SU-DHL-6 (cell line): ENCODE measurements at regions not wholly inside any gene's neighbourhood (a gene's known extent, or its start where the extent isn't known, plus 50 kb on each side); places are given as distances from the start of the nearest gene placed in this dataset.

Experiments used
- H2AFZ ChIP-seq: fragments of 200-600 bp; sonication (generic); 2 replicates; pipeline ENCODE4 v1.6.1; 2014; ENCODE audit warnings: low read depth, mild to moderate bottlenecking, moderate library complexity, mixed read lengths, antibody characterized with exemption, low read length; ENCODE audit not compliant: severe bottlenecking
- H3F3A ChIP-seq: fragments of 200-600 bp; shearing (Covaris generic); 2 replicates; pipeline ENCODE4 v1.6.0; 2016; ENCODE audit warnings: antibody characterized with exemption, mild to moderate bottlenecking; ENCODE audit not compliant: insufficient read depth
- H3K27ac ChIP-seq: fragments of 200-600 bp; sonication (generic); 2 replicates; pipeline ENCODE4 v1.5.1; 2016; ENCODE audit warnings: low read depth, mild to moderate bottlenecking, low read length, moderate library complexity, mixed read lengths
- H3K27me3 ChIP-seq: fragments of 200-600 bp; sonication (generic), shearing (Covaris generic); 2 replicates; pipeline ENCODE4 v1.6.0; 2014; ENCODE audit warnings: mild to moderate bottlenecking, low read length
- H3K36me3 ChIP-seq: fragments of 200-600 bp; sonication (generic); 2 replicates; pipeline ENCODE4 v1.6.1; 2014; ENCODE audit warnings: mild to moderate bottlenecking, low read length, mixed read lengths
- H3K4me2 ChIP-seq: fragments of 300-600, 200-600 bp; shearing (Covaris generic), sonication (generic); 2 replicates; pipeline ENCODE4 v1.6.0; 2014; ENCODE audit warnings: low read length, low read depth, mild to moderate bottlenecking; ENCODE audit not compliant: poor library complexity, severe bottlenecking
- H3K4me3 ChIP-seq: fragments of 200-600 bp; sonication (generic); 2 replicates; pipeline ENCODE4 v1.5.1; 2014; ENCODE audit warnings: antibody characterized with exemption, low read length, mild to moderate bottlenecking, mixed read lengths; ENCODE audit not compliant: insufficient read depth, poor library complexity, severe bottlenecking
- H3K79me2 ChIP-seq: fragments of 200-600 bp; sonication (generic); 2 replicates; pipeline ENCODE4 v1.6.1; 2014; ENCODE audit warnings: mild to moderate bottlenecking, low read length, moderate library complexity; ENCODE audit not compliant: insufficient read depth
- H3K9ac ChIP-seq: fragments of 200-600 bp; sonication (generic); 2 replicates; pipeline ENCODE4 v1.7.0; 2014; ENCODE audit warnings: mild to moderate bottlenecking, low read length
- H3K9me2 ChIP-seq: fragments of 200-600 bp; sonication (generic); replicated peaks from 2 replicates; pipeline ENCODE4 v1.6.1; 2014; ENCODE audit warnings: low read length; ENCODE audit not compliant: insufficient read depth
- H3K9me3 ChIP-seq: fragments of 200-600 bp; sonication (generic); 2 replicates; pipeline ENCODE4 v1.6.1; 2014; ENCODE audit warnings: low read length, mixed read lengths; ENCODE audit not compliant: insufficient read depth
- H4K20me1 ChIP-seq: fragments of 200-600 bp; sonication (generic); 2 replicates; pipeline ENCODE4 v1.6.1; 2014; ENCODE audit warnings: low read depth, mild to moderate bottlenecking, antibody characterized with exemption, low read length, moderate library complexity, mixed read lengths
- CTCF ChIP-seq: fragments of 200-600 bp; sonication (generic); IDR thresholded peaks from one replicate; pipeline ENCODE4 v1.5.1; 2017; ENCODE audit warnings: antibody characterized with exemption, mild to moderate bottlenecking, low read length, moderate library complexity; ENCODE audit not compliant: insufficient read depth, poor library complexity, severe bottlenecking
- EZH2phosphoT487 ChIP-seq: fragments of 200-600 bp; sonication (generic), shearing (Covaris generic); conservative IDR thresholded peaks from 2 replicates; pipeline ENCODE4 v1.6.1; 2018; ENCODE audit warnings: mild to moderate bottlenecking, antibody characterized with exemption, low read length, moderate library complexity, mixed read lengths

- H3K4me2 ChIP-seq, result no peak overlapping the region
- no peaks in the 10 kb centered on the region for H4K20me1 ChIP-seq
- H3K4me3 ChIP-seq, result no peak overlapping the region
- no peak overlapping the region for H3K9ac ChIP-seq
- no peaks in the 10 kb centered on the region for H3K79me2 ChIP-seq
- H3F3A ChIP-seq, result no peaks in the 10 kb centered on the region
- TF ChIP-seq EZH2phosphoT487, result no peak
- H2AFZ ChIP-seq, result no peak overlapping the region
- no peaks in the 10 kb centered on the region for H3K36me3 ChIP-seq
- H3K9me2 ChIP-seq, result no peaks in the 10 kb centered on the region
- no peak overlapping the region for H3K27ac ChIP-seq
- H3K9me3 ChIP-seq, result no peaks in the 10 kb centered on the region
- H3K27me3 ChIP-seq, result no peaks in the 10 kb centered on the region
Measured at GRCh38 chr2:105576440-105577241, 168.1 kb upstream of the NCK2 start.

DNA sequence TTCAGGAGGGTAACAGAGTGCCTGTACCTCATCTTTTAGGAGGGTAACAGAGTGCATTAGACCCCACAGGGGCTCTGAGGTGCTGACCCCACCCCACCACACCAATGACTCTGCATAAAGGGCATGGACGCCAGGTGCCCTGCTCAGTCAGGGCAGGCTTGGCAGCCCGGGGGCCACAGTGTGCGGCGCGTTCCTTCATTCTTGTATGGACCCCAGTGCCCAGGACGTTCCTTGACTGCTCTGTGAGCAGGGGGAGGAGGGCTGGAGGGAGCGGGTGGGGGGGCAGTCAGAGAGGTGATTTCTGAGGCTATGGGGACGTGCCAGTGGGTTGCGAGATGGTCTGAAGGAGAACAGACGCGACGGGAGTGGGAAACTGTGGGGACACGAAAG, 168.7 kb upstream of the NCK2 start:
- Histone ChIP-seq H3K27me3 (no peaks in the 10 kb centered on the region), H3K4me2 (no peak overlapping the region), H3F3A (no peaks in the 10 kb centered on the region), H3K9ac (no peak overlapping the region), H2AFZ (no peak overlapping the region), H3K9me3 (no peaks in the 10 kb centered on the region), H3K9me2 (no peaks in the 10 kb centered on the region), H4K20me1 (no peaks in the 10 kb centered on the region), H3K4me3 (no peak overlapping the region), H3K36me3 (no peaks in the 10 kb centered on the region), H3K79me2 (no peaks in the 10 kb centered on the region), H3K27ac (no peak overlapping the region)
- TF ChIP-seq EZH2phosphoT487, result no peak
- TF ChIP-seq CTCF, result no peak

GRCh38 chr2:105575499-105576025, 169.2 kb upstream of the NCK2 start:
- Histone ChIP-seq H3K79me2 (no peaks in the 10 kb centered on the region), H3K4me2 (no peak overlapping the region), H3F3A (no peaks in the 10 kb centered on the region), H3K27ac (no peak overlapping the region), H3K9me2 (no peaks in the 10 kb centered on the region), H3K27me3 (no peaks in the 10 kb centered on the region), H3K4me3 (no peak overlapping the region), H3K9ac (no peak overlapping the region), H3K9me3 (no peaks in the 10 kb centered on the region), H4K20me1 (no peaks in the 10 kb centered on the region), H3K36me3 (no peaks in the 10 kb centered on the region), H2AFZ (no peak overlapping the region)
- TF ChIP-seq EZH2phosphoT487 (no peak), CTCF (no peak)

GRCh38 chr2:105574796-105575344, 169.8 kb upstream of the NCK2 start:
- Histone ChIP-seq H3K4me3 (no peak overlapping the region), H3K4me2 (no peak overlapping the region), H3F3A (no peaks in the 10 kb centered on the region), H3K9ac (no peak overlapping the region), H3K9me3 (no peaks in the 10 kb centered on the region), H3K36me3 (no peaks in the 10 kb centered on the region), H3K27ac (no peak overlapping the region), H2AFZ (no peak overlapping the region), H3K9me2 (no peaks in the 10 kb centered on the region), H3K27me3 (no peaks in the 10 kb centered on the region), H3K79me2 (no peaks in the 10 kb centered on the region), H4K20me1 (no peaks in the 10 kb centered on the region)
- TF ChIP-seq EZH2phosphoT487, result no peak
- TF ChIP-seq CTCF, result no peak
